ENCODE measurements at regions not wholly inside any gene's neighbourhood (a gene's known extent, or its start where the extent isn't known, plus 50 kb on each side); places are given as distances from the start of the nearest gene placed in this dataset.
"Not testable (repeated sequence)": the region's sequence is repeated elsewhere in the genome, so short reads cannot be mapped to it uniquely, and the experiment has no call there.

- Histone ChIP-seq H3K4me1 (no peaks in the 10 kb centered on the region), H3K27me3 (no peaks in the 10 kb centered on the region), H3K9me3 (no peaks in the 10 kb centered on the region), H3K4me3 (no peak overlapping the region), H3K27ac (no peak overlapping the region), H3K36me3 (no peaks in the 10 kb centered on the region)
- no peak for ATAC-seq
- WGBS, 2 donors = 90% methylated on average over 2 of the region's 2 CpGs
- intact Hi-C loops (cut with DNase I) = no loop called here
- DNase-seq = no peak
- no peak for TF ChIP-seq CTCF (IDR thresholded peaks at IDR 0.05)
These were observed 73.2 kb upstream of the HCRTR2 start for GRCh38 chr6:55101157-55101556.

- Histone ChIP-seq H3K27ac (no peak overlapping the region), H3K4me1 (no peaks in the 10 kb centered on the region), H3K9me3 (peaks cover 0 to 21% (median 3%) of the 10 kb centered on the region in 11 donors), H3K36me3 (no peaks in the 10 kb centered on the region), H3K4me3 (no peak overlapping the region), H3K27me3 (peaks cover 0 to 8% (median 0%) of the 10 kb centered on the region in 7 donors)
- TF ChIP-seq CTCF (IDR thresholded peaks at IDR 0.05) = no peak
- ATAC-seq (no peak), DNase-seq (no peak)
- intact Hi-C loops (cut with DNase I) = no loop called here
- 46 to 51% methylated on average over 6 of the region's 6 CpGs for WGBS, 2 donors
These were observed 65.9 kb upstream of the HCRTR2 start for GRCh38 chr6:55108134-55109130.

- H3K27ac ChIP-seq = no peak overlapping the region
- H3K4me3 ChIP-seq = no peak overlapping the region
- 56 to 65% methylated on average over 1 of the region's 1 CpG for WGBS, 2 donors
- DNase-seq = no peak
- no peak for ATAC-seq
- H3K4me1 ChIP-seq = no peaks in the 10 kb centered on the region
- intact Hi-C loops (cut with DNase I) = no loop called here
- TF ChIP-seq CTCF (IDR thresholded peaks at IDR 0.05) = no peak
- H3K27me3 ChIP-seq = no peaks in the 10 kb centered on the region
- no peaks in the 10 kb centered on the region for H3K36me3 ChIP-seq
- peaks cover 0 to 31% (median 3%) of the 10 kb centered on the region in 11 donors for H3K9me3 ChIP-seq
These were observed 57.0 kb upstream of the HCRTR2 start for GRCh38 chr6:55117267-55117666.

DNA sequence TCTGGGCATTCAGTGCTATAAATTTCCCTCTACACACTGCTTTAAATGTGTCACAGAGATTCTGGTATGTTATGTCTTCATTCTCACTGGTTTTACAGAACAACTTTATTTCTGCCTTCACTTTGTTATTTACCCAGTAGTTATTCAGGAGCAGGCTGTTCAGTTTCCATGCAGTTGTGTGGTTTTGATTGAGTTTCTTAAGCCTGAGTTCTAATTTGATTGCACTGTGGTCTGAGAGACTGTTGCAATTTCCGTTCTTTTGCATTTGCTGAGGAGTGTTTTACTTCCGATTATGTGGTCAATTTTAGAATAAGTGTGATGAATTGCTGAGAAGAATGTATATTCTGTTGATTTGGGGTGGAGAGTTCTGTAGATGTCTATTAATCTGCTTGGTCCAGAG, 50.1 kb upstream of the HCRTR2 start:
- H3K4me3 ChIP-seq; H3K36me3 ChIP-seq; H3K27ac ChIP-seq; H3K4me1 ChIP-seq; H3K27me3 ChIP-seq; intact Hi-C loops (cut with DNase I); ATAC-seq; DNase-seq: not testable (repeated sequence)
- 82 to 84% methylated on average over 2 of the region's 2 CpGs for WGBS, 2 donors
- peaks cover 0 to 58% (median 11%) of the 10 kb centered on the region in 11 donors for H3K9me3 ChIP-seq
